ENCODE measurements at regions not wholly inside any gene's neighbourhood (a gene's known extent, or its start where the extent isn't known, plus 50 kb on each side); places are given as distances from the start of the nearest gene placed in this dataset.

GRCh38 chr6:3523271-3523670 is 66.4 kb upstream of the SLC22A23 start:
- DNase-seq, result no peak

DNA sequence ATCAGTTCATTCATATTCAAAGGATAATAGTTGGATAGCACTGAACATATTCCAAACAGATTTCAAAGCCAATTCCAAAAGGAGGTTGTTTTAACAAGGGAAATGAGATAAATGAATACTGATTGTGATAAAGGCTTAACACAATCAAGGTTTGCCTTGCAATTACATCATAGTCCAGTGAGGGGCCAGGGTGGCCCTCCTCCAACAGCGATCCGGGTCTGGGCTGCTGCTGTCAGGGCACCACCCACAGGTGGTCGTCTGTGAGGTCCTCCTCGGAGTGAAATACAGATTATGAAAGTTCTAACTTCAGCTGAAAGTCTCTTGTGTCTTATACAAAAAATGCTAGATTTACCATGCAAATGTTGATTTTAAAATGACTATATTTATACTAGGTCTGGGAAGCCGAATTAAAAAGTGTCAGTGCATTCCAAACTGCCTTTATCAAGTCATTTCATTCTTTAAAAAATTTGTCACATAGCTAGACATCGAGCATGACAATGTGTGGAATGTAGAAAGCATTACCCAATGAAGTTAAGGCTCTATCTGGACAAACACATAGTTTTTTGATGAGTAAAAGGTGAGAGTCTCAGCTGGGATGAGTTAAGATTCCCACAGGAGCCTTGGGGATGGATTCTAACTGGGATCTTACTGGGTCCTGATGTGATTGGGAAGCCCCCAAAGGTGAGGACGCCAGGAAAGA is 65.9 kb upstream of the SLC22A23 start:
- no peak for DNase-seq

GRCh38 chr6:3520281-3521230 is 63.7 kb upstream of the SLC22A23 start:
- DNase-seq, result no peak

DNA sequence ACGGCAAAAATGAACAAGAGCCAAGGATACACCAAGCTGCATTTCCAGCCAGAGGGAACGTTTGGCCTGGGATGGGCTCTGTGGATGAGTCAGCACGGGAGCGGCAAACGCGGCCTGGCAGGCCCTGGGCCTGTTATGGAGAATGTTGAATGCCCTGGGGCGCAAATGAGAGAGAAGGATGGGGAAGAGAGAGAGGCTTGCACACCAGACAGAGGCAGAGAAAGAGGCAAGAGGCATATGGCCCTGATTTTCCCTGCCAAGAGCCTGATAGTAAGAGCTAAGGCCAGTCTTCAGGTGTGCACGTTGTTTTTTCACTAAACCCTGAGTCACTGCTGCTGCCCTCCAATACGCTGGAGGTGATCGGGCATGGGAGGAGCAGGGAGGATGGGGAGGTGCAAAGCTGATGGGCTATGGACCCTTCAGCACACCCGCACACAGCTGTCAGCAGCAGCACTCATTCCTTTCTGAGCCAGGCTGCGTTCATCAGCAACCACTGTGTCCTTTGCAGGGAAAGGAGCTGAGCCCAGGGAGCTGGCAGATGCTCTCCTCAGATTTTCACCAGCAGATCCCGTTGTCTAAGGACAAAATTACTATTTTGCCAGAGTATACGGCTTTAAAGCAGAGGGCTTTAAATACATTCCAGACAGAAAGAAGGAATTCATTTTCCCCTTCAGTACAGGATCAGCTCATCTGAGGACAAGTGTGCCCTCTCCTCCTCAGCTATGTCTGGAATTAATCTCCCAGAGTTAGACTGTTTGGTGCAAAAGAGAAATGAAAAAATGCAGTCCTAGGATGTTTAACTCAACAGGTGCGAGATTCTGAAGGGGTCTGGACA is 61.7 kb upstream of the SLC22A23 start:
- no peak for DNase-seq

DNA sequence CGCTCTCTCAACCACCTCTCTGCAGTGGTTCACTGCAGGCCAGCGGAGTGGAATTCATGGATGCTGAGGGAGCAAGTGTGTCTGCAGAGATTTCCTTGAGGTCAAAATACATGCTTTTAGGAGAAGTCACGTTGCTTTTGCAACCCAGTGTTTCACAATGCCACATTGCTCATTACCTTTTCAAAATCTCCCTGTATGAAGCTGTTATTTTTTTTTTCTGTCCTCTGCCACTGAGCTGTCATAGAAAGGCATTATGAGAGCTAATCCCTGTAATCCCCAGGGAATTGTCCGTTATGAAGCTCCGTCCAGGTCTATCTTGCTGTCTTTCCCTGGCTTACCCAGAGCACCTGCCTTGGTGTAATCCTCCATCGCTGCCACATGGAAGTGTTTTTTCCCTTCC is 60.5 kb upstream of the SLC22A23 start:
- DNase-seq, result no peak

GRCh38 chr6:3516092-3516491 is 59.2 kb upstream of the SLC22A23 start:
- no peak for DNase-seq

DNA sequence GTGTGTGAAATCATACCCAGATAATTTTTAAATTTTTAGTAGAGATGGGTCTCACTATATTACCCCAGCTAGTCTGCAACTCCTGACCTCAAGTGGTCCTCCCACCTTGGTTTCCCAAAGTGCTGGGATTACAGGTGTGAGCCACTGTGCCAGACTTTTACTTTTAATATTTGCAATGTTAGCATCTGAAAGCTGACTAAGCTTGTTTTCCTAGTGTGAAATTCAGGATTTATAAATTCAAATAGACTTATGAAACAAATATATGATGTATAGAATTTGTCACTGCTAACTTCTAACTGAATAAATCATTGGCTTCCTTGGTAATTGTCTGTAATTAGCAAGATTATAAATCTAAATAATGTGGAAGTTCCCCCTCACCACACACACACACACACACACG is 58.8 kb upstream of the SLC22A23 start:
- DNase-seq, result no peak

- no peak for DNase-seq
Observed at GRCh38 chr6:3513416-3513815, 56.6 kb upstream of the SLC22A23 start.

GRCh38 chr6:3512832-3513231 is 56.0 kb upstream of the SLC22A23 start:
- DNase-seq, result no peak

- no peak for DNase-seq
Observed at GRCh38 chr6:3510617-3511016, 53.8 kb upstream of the SLC22A23 start.

DNA sequence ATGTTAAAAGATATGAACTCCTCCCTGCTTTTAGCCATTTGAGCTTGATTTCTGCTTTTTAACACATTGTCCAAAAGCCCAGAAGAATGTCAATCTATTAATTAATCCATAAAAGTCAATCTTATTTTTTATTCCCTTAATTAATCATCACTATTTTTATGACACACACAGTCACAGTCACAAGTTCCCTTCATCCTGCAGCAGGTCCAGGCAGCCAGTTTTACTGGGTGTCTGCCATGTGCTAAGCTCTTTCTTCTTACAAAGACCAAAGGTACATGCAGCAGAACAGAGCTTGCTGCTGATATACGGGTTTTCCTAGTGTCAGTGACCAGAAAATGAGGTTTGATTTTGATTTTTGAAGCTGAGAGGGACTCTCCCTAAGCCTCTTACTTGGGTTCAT is 53.3 kb upstream of the SLC22A23 start:
- no peak for DNase-seq

- DNase-seq, result no peak
Observed at GRCh38 chr6:3509336-3509735, 52.5 kb upstream of the SLC22A23 start.

DNA sequence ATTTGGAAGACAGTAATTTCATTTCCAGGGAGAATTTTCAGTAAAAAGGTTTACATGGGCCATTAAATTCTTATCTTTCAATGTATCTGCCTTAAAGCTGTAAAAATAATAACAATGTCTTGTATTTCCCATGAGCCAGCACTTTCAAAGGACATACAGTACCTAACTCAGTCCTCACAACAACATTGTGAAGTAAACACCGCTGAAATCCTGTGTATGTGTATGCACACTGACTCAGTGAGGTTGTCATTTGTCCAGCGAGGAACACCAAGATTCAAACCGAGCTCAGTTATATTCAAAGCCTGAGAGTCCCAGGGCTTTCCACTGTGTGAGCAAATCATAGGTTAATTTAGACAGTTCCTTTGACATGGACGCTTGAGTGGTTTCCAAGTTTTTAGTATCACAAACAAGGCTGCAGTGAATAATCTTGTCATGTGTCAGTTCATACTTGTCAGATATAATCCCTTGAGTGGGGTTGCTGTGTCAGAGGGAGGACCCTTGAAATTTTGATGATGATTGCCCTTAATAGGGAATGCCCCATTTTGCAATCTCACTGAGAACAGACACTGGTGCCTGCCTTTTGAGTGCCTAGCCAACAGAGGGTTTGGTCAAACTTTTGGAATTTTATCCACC is 50.0 kb upstream of the SLC22A23 start:
- DNase-seq, result no peak

All from right kidney (tissue), 1 donor.